ENCODE measurements at regions not wholly inside any gene's neighbourhood (a gene's known extent, or its start where the extent isn't known, plus 50 kb on each side); places are given as distances from the start of the nearest gene placed in this dataset.
"Not testable (repeated sequence)": the region's sequence is repeated elsewhere in the genome, so short reads cannot be mapped to it uniquely, and the experiment has no call there.

DNA sequence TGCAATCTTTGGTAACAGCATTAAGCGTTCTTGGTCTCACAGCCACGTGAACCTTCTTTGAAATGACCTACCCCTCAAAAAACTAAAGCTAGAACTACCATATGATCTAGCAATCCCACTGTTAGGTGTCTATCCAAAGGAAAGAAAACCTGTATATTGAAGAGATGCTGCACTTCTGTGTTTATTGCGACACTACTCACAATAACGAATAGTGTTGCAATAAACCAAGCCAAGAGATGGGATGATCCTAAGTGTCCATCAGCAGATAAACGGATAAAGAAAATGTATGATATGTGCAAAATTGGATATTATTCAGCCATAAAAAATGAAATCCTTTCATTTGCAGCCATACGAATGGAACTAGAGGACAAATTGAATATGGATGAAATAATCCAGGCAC lies 637.9 kb downstream of the EFNB2 start:
- Mint-ChIP-seq H3K9me3 (no peaks in the 10 kb centered on the region), H3K27me3 (peaks cover 8% of the 10 kb centered on the region), H3K4me3 (no peak overlapping the region), H3K36me3 (no peaks in the 10 kb centered on the region), H3K27ac (no peak overlapping the region), H3K4me1 (no peaks in the 10 kb centered on the region)
- ATAC-seq (ENCODE audit: low read depth) = no peak
- DNase-seq = no peak
- POLR2A ChIA-PET = no interaction called here

DNA sequence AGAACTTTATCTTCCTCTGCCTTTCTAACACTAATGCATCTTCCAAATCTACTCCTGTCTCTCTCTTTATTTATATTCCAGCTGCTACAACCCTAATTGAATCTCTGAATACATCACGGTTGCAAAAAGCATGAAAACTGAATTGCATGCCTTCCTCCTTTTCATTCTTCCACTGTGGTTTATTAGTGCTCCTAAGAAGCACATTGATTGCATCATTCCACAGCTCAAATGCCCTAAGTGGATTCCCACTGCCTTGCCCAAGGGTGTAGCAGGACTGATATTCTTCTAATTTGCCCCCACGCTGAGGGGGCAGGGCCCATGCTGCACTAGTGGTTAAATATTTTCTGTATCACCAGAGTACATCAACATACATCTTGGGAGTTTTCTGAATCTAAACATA lies 640.8 kb downstream of the EFNB2 start:
- ATAC-seq (ENCODE audit: low read depth) = no peak
- Mint-ChIP-seq H3K36me3 (no peaks in the 10 kb centered on the region), H3K9me3 (peaks cover 3% of the 10 kb centered on the region), H3K27ac (no peak overlapping the region), H3K4me1 (no peaks in the 10 kb centered on the region), H3K4me3 (no peak overlapping the region), H3K27me3 (no peaks in the 10 kb centered on the region)
- DNase-seq = no peak
- POLR2A ChIA-PET = no interaction called here

DNA sequence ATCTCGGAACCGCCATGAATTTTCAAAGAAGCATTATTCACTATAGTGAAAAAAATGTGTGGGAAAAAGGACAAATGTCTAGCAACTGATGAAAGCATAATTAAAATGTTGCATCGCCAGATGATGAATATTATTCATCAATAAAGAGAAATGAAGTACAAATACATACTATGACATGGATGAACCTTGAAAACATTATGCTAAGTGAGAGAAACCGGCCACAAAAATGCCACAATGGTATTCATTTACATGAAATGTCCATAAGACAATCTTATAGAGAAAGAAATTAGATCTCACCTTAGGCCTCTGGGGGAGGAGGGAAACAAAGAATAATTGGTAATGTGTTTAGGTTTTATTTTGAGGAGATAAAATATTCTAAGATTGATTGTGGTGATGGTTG lies 645.0 kb downstream of the EFNB2 start:
- Mint-ChIP-seq H3K4me3 (no peak overlapping the region), H3K27me3 (peaks cover 2% of the 10 kb centered on the region), H3K4me1 (no peaks in the 10 kb centered on the region), H3K9me3 (peaks cover 6% of the 10 kb centered on the region), H3K36me3 (no peaks in the 10 kb centered on the region), H3K27ac (no peak overlapping the region)
- no peak for DNase-seq
- no peak for ATAC-seq (ENCODE audit: low read depth)
- POLR2A ChIA-PET = no interaction called here

DNA sequence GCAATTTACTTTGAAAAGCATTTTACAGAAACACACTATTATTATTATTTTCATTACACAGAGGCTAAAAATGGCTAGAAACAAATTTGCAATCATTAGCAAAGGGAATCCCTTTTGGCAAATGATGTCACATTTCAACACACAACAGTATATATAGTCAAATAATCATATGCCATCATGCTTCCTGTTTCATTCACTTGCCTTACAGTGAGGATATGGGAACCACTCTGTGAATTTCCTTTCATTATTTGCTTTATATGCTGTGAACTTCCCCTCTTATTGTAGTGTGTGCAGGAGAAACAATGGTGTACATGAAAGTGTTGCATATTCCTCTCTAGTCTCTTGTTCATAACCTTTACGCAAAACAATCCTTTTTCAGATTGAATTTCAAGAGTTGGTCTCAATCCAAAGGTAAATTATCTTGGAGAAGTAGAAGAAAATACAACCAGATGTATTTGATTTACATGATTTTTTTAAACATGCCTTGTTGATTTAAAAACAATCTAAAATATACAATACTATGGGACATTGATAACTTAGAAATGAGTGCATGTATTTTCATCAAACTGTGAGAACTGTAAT lies 657.3 kb downstream of the EFNB2 start:
- ATAC-seq (ENCODE audit: low read depth) (no peak), DNase-seq (no peak)
- POLR2A ChIA-PET = no interaction called here
- H3K27ac Mint-ChIP-seq = no peak overlapping the region
- H3K36me3 Mint-ChIP-seq = no peaks in the 10 kb centered on the region
- H3K4me1 Mint-ChIP-seq = no peaks in the 10 kb centered on the region
- no peaks in the 10 kb centered on the region for H3K9me3 Mint-ChIP-seq
- H3K4me3 Mint-ChIP-seq = no peak overlapping the region
- no peaks in the 10 kb centered on the region for H3K27me3 Mint-ChIP-seq

DNA sequence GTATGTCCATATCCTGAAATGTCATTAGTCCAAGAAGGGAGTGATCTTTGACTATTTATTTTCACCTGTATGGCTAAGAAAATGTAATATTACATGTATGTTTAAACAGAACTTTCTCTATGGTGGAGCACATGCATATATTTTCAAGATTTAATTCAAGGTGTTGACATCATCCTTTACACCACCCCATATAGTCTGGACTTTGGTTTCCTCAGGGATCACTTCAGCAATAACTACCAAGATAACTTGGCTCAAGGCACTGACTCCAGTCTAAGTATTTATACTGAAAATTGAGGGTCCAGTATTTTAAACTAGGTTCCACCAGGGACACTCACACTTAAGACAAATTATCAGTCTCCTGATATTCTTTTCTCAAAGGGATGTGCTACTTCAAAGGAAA lies 660.6 kb downstream of the EFNB2 start:
- Mint-ChIP-seq H3K27me3 (no peaks in the 10 kb centered on the region), H3K4me3 (no peak overlapping the region), H3K27ac (no peak overlapping the region), H3K36me3 (no peaks in the 10 kb centered on the region), H3K9me3 (no peaks in the 10 kb centered on the region), H3K4me1 (no peaks in the 10 kb centered on the region)
- POLR2A ChIA-PET = no interaction called here
- ATAC-seq (ENCODE audit: low read depth) = no peak
- DNase-seq = no peak

DNA sequence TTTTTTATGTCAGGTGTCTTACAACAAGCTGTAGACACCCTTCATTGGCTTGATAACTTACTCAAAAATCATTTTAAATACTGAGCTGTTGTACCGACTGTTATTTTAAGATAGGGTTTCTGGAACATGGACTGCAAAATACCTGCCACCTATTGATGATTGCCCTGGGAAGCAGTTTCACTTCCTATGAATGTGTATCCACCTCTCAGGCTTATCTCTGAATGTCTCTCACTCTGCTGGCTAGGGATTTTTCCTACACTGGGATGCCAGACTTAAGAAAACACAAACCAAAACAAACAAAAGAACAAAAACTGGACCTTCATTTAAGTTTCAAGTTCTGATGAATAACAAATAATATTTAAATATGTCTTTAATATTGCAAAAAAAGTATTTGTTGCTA lies 663.7 kb downstream of the EFNB2 start:
- Mint-ChIP-seq H3K36me3 (no peaks in the 10 kb centered on the region), H3K27ac (no peak overlapping the region)

DNA sequence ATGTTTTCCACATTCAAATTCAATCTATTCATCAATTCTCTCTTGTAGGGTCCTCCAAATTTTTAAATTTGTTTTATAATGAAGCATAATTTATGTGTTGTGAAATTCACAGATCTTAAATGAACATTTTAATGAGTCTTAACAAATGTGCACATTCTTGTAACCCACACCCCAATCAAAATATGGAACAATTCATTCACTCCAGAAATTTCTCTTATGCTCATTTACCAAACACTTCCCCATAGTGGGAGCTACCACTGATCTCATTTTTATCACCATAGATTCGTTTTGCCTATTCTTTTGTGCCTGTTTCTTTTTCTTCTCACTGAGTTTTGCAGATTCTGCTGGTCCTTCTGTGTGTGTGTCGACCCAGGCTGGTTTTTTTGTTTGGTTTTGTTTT lies 664.1 kb downstream of the EFNB2 start:
- Mint-ChIP-seq H3K9me3 (no peaks in the 10 kb centered on the region), H3K27me3 (peaks cover 4% of the 10 kb centered on the region), H3K4me1 (no peaks in the 10 kb centered on the region), H3K4me3 (no peak overlapping the region), H3K27ac (no peak overlapping the region), H3K36me3 (no peaks in the 10 kb centered on the region)
- ATAC-seq (ENCODE audit: low read depth) (no peak), DNase-seq (no peak)
- POLR2A ChIA-PET = no interaction called here

More for the DNA sequence above, 663.7 kb downstream of the EFNB2 start:
- POLR2A ChIA-PET = no interaction called here
- Mint-ChIP-seq H3K4me3 (no peak overlapping the region), H3K9me3 (no peaks in the 10 kb centered on the region), H3K27me3 (peaks cover 4% of the 10 kb centered on the region), H3K4me1 (no peaks in the 10 kb centered on the region)
- DNase-seq (no peak), ATAC-seq (ENCODE audit: low read depth) (no peak)

DNA sequence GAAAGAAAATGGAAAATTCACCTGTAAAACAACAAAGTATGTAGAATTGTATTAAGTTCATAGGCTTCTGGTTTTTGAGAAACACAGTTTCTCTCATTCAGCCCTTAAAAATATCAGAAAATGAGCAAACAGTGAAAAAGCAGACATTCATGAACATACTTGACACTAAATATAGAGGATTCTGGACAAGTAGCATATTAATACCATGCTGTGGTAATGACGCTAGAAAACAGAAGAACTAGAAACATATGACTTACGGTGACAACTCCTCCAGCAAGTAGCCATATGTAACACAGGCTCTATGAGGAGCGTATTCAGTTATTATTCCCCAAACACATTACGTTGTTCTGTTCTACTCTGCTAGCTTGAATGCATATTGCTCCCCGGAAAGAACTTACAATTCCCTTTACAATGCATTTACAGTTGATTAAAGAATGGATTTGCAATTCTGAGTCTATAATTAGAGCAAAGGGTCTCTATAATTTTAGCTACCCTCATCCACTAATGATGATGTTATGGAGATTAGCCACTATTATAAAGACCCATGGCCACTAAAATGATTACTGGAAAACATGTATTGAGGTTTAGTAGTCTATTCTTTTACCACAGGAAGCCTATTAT lies 672.1 kb downstream of the EFNB2 start:
- Mint-ChIP-seq H3K4me3 (no peak overlapping the region), H3K27ac (no peak overlapping the region), H3K4me1 (no peaks in the 10 kb centered on the region), H3K9me3 (no peaks in the 10 kb centered on the region), H3K36me3 (no peaks in the 10 kb centered on the region), H3K27me3 (peaks cover 4% of the 10 kb centered on the region)
- POLR2A ChIA-PET = no interaction called here
- DNase-seq (no peak), ATAC-seq (ENCODE audit: low read depth) (no peak)

DNA sequence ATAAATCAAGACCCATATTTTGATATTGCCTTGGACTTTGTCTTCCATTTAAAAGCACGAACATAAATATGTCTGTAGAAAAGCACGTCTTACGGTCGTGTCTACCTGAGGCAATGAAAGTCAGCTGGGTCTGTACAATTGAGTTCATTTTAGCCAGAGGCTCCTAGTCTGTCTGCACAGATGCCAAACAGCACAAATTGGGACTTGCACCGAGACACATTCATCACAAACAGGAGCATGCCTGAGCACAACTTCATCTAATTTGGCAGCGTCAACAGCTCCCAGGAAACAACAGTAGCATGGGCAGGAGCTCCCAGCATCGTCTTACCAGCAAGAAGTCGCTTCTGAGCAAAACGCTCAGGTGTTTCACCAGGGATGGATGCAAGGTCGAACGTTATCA lies 687.0 kb downstream of the EFNB2 start:
- Mint-ChIP-seq H3K27ac (no peak overlapping the region), H3K4me3 (no peak overlapping the region), H3K9me3 (no peaks in the 10 kb centered on the region), H3K36me3 (no peaks in the 10 kb centered on the region), H3K27me3 (no peaks in the 10 kb centered on the region), H3K4me1 (no peaks in the 10 kb centered on the region)
- POLR2A ChIA-PET = no interaction called here
- no peak for ATAC-seq (ENCODE audit: low read depth)
- DNase-seq = no peak

DNA sequence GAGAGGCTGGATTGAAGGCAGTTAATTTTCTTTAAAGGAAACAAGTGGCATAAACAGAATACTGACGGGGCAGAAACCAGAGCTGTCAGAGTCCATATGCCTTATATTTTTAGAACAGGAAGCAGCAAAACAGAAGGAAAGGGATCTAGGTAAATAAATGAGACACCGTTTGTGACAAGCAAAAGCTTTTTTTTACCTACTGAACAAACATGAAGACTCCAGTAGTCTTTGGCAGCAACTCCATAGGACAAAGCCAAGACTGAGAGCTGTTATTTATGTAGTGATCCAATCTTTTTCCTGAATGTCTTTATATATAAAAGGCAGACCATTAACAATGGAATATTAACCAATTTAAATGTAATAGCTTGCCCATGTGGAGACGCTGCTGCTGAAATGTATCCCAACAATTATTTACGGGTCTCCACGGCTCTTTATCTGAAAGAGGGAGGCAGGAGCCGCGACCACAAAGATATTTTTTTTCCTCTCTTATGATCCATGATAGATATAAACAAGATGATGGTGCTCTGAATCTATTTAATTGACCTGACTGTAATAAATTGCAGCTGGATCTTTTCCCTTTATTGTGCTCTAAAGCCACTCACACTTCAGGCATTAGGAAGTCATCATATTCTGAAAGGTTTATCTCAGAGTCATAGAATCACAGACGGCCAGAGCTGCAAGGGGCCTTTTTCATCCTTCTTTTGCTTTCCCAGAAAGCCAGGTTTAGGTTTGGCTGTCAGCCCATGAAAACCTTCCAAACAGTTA lies 687.8 kb downstream of the EFNB2 start:
- Mint-ChIP-seq H3K4me3 (no peak overlapping the region), H3K27ac (no peak overlapping the region), H3K36me3 (no peaks in the 10 kb centered on the region), H3K4me1 (no peaks in the 10 kb centered on the region), H3K9me3 (no peaks in the 10 kb centered on the region), H3K27me3 (no peaks in the 10 kb centered on the region)
- DNase-seq = no peak
- POLR2A ChIA-PET = no interaction called here
- no peak for ATAC-seq (ENCODE audit: low read depth)

DNA sequence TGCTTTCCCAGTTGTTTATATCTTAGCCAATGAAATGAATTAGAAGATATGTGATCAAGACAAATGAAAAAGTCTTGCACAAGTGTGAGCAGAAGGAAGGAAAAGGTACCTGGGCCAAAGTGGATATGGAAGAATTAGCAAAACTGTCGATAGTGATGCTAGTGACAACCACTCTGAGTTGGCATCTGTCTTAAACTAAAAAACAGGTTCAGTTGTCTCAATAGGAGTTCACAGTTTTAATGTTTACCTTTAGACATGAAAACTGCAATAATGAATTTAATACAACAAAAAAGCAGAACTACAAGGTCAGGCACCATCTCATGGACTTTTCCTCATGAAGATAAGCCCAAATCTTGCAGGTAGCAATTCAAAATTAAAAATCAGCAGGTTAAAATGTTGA lies 688.5 kb downstream of the EFNB2 start:
- POLR2A ChIA-PET = no interaction called here
- no peak for DNase-seq
- Mint-ChIP-seq H3K4me1 (no peaks in the 10 kb centered on the region), H3K36me3 (no peaks in the 10 kb centered on the region), H3K9me3 (no peaks in the 10 kb centered on the region), H3K27me3 (no peaks in the 10 kb centered on the region), H3K4me3 (no peak overlapping the region), H3K27ac (no peak overlapping the region)
- ATAC-seq (ENCODE audit: low read depth) = no peak

DNA sequence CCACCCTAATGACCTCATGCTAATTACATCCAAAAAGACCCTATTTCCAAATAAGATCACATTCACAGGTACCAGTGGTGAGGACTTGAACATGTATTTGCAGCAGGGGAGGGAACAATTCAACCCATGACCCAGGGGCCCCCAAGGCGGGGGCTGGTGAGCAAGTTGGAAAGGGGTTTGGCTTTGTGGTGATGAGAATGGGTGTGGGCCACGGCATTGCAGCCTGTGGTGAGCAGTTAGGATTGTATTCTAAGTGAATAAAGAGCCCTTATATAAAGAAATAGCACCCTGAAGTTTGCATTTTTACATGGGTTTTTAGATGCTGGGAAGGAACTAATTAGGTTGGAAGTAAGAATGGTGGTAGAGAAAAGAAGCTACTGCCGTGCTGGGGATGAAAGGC lies 694.2 kb downstream of the EFNB2 start:
- H3K4me3 Mint-ChIP-seq = no peak overlapping the region
- ATAC-seq (ENCODE audit: low read depth) (no peak), DNase-seq (no peak)
- no peaks in the 10 kb centered on the region for H3K27me3 Mint-ChIP-seq
- H3K36me3 Mint-ChIP-seq = no peaks in the 10 kb centered on the region
- POLR2A ChIA-PET = no interaction called here
- H3K4me1 Mint-ChIP-seq = no peaks in the 10 kb centered on the region
- no peaks in the 10 kb centered on the region for H3K9me3 Mint-ChIP-seq
- H3K27ac Mint-ChIP-seq = no peak overlapping the region

DNA sequence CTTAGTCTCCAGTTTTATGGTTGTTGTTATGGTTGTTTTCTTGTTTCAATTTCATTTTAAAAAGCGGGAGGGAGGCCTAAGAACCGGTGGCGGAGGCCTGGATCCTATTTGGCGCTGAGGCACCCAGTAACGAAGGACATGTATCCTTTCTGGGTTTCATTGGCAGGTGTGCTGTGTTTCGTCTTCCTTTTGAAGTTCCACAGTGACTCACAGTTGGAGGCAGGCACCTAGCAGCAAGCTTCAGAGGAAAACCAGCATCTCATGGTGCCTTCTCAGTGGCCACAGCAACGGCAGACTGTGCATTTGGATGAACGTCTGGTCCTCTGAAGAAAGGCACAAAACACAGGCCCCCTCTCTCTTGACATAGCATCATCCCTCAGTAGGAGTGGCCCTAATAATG lies 697.2 kb downstream of the EFNB2 start:
- no peaks in the 10 kb centered on the region for H3K27me3 Mint-ChIP-seq

DNA sequence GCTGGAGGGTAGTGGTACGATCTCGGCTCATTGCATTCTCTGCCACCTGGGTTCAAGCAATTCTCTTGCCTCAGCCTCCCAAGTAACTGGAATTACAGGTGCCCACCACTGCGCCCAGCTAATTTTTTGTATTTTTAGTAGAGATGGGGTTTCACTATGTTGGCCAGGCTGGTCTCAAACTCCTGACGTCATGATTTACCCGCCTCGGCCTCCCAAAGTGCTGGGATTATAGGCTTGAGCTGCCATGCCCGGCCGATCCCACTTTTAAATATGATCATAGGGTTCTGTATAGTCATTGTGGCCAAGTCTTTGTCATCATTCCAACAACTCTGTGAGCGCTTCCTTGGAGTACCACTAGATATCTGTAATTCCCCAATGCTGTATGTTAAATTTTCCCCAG lies 698.2 kb downstream of the EFNB2 start:
- H3K9me3 Mint-ChIP-seq; H3K27me3 Mint-ChIP-seq; H3K36me3 Mint-ChIP-seq; H3K4me3 Mint-ChIP-seq; H3K27ac Mint-ChIP-seq; ATAC-seq (ENCODE audit: low read depth); POLR2A ChIA-PET; H3K4me1 Mint-ChIP-seq; DNase-seq: not testable (repeated sequence)

More for the DNA sequence above, 697.2 kb downstream of the EFNB2 start:
- Mint-ChIP-seq H3K36me3 (no peaks in the 10 kb centered on the region), H3K9me3 (no peaks in the 10 kb centered on the region), H3K4me3 (no peak overlapping the region), H3K27ac (no peak overlapping the region), H3K4me1 (no peaks in the 10 kb centered on the region)
- ATAC-seq (ENCODE audit: low read depth) (no peak), DNase-seq (no peak)
- POLR2A ChIA-PET = no interaction called here
